Loucy (cell line): ENCODE measurements at regions not wholly inside any gene's neighbourhood (a gene's known extent, or its start where the extent isn't known, plus 50 kb on each side); places are given as distances from the start of the nearest gene placed in this dataset.

Experiments used
- H2AFZ ChIP-seq: fragments of 200-600 bp; sonication (generic); 2 replicates; pipeline ENCODE4 v1.6.0; 2016; ENCODE audit warnings: antibody characterized with exemption, mild to moderate bottlenecking, low read length, moderate library complexity
- H3F3A ChIP-seq: fragments of 200-600 bp; 2 replicates; pipeline ENCODE4 v1.6.0; 2016; ENCODE audit warnings: antibody characterized with exemption, low read depth, mild to moderate bottlenecking
- H3K27me3 ChIP-seq: fragments of 200-600 bp; sonication (generic); 2 replicates; pipeline ENCODE4 v1.6.1; 2014; ENCODE audit warnings: low read length, mild to moderate bottlenecking; ENCODE audit not compliant: insufficient read depth, poor library complexity, severe bottlenecking
- H3K36me3 ChIP-seq: fragments of 200-600 bp; sonication (generic); 2 replicates; pipeline ENCODE4 v1.6.1; 2016; ENCODE audit warnings: low read length; ENCODE audit not compliant: insufficient read depth
- H3K4me1 ChIP-seq: fragments of 200-600 bp; sonication (generic); 2 replicates; pipeline ENCODE4 v1.5.1; 2014; ENCODE audit warnings: low read length, mild to moderate bottlenecking; ENCODE audit not compliant: insufficient read depth, poor library complexity, severe bottlenecking
- H3K4me2 ChIP-seq: fragments of 200-600 bp; sonication (generic); 2 replicates; pipeline ENCODE4 v1.6.0; 2014; ENCODE audit warnings: antibody characterized with exemption, low read length, low read depth, mild to moderate bottlenecking; ENCODE audit not compliant: poor library complexity, severe bottlenecking
- H3K4me3 ChIP-seq: fragments of 200-600 bp; sonication (generic); 2 replicates; pipeline ENCODE4 v1.5.1; 2014; ENCODE audit warnings: low read length, mild to moderate bottlenecking, mixed read lengths; ENCODE audit not compliant: poor library complexity, severe bottlenecking
- H3K79me2 ChIP-seq: fragments of 200-600 bp; sonication (generic); 2 replicates; pipeline ENCODE4 v1.6.1; 2014; ENCODE audit warnings: low read length; ENCODE audit not compliant: insufficient read depth
- H3K9ac ChIP-seq: fragments of 200-600 bp; sonication (generic); 2 replicates; pipeline ENCODE4 v1.6.0; 2014; ENCODE audit warnings: mild to moderate bottlenecking, low read depth, low read length, moderate library complexity; ENCODE audit not compliant: poor library complexity, severe bottlenecking
- H3K9me2 ChIP-seq: fragments of 200-600 bp; sonication (generic); replicated peaks from 2 replicates; pipeline ENCODE4 v1.6.1; 2016; ENCODE audit warnings: low read depth, low read length, mixed read lengths
- H3K9me3 ChIP-seq: fragments of 200-600 bp; sonication (generic); 2 replicates; pipeline ENCODE4 v1.6.1; 2014; ENCODE audit warnings: mild to moderate bottlenecking, antibody characterized with exemption, low read length, low read depth; ENCODE audit not compliant: insufficient read depth
- H4K20me1 ChIP-seq: fragments of 200-600 bp; sonication (generic); 2 replicates; pipeline ENCODE4 v1.6.0; 2014; ENCODE audit warnings: antibody characterized with exemption, low read length, mild to moderate bottlenecking; ENCODE audit not compliant: insufficient read depth, poor library complexity, severe bottlenecking
- CTCF ChIP-seq: fragments of 200-600 bp; sonication (generic); conservative IDR thresholded peaks from 2 replicates; pipeline ENCODE4 v1.5.1; 2014; ENCODE audit warnings: mild to moderate bottlenecking, antibody characterized with exemption, low read length
- EZH2phosphoT487 ChIP-seq: fragments of 200-600 bp; IDR thresholded peaks from 2 replicates; pipeline ENCODE4 v1.6.1; 2018; ENCODE audit warnings: antibody characterized with exemption, mild to moderate bottlenecking, moderate library complexity, borderline replicate concordance

- no peaks in the 10 kb centered on the region for H3K79me2 ChIP-seq
- no peaks in the 10 kb centered on the region for H3K9me3 ChIP-seq
- no peaks in the 10 kb centered on the region for H3K36me3 ChIP-seq
- no peaks in the 10 kb centered on the region for H4K20me1 ChIP-seq
- no peak overlapping the region for H2AFZ ChIP-seq
- TF ChIP-seq EZH2phosphoT487 (no peak), CTCF (no peak)
- no peak overlapping the region for H3K9ac ChIP-seq
- no peak overlapping the region for H3K4me2 ChIP-seq
- H3K27me3 ChIP-seq, result no peaks in the 10 kb centered on the region
- H3K9me2 ChIP-seq, result no peaks in the 10 kb centered on the region
- no peaks in the 10 kb centered on the region for H3K4me1 ChIP-seq
- H3K4me3 ChIP-seq, result no peak overlapping the region
- H3F3A ChIP-seq, result no peaks in the 10 kb centered on the region
These were observed 70.9 kb upstream of the SLC38A4 start for GRCh38 chr12:46896680-46897079.

DNA sequence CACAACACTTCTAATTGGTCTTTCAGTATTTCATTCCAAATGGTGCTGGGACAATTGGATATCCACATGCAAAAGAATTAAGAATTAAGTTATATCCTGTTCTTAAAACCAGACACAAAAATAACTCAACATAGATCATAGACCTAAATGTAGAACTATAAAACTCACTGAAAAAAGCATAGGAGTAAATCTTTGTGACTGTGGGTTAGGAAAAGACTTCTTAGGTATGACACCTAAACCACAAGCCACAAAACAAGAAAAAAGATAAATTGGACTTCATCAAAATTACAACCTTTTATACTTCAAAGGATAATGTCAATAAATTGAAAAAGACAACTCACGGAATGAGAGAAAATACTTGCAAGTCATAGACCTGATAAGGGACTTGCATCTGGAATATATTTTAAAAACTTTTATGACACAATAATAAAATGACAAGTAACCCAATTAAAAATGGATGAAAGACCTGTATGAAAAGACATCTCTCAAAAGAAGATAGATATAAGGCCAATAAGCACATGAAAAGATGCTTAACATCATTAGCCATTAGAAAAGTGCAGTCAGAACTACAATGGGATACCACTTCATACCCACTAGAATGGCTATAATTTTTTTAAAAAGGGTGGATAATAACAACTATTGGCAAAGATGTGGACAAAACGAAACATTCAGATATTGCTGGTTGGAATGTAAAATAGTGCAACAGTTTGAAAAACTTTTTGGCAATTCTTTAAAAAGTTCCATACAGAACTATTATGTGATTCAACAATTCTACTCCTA, 72.5 kb upstream of the SLC38A4 start:
- Histone ChIP-seq H3K9me2 (no peaks in the 10 kb centered on the region), H3K4me1 (no peaks in the 10 kb centered on the region), H3K27me3 (no peaks in the 10 kb centered on the region), H2AFZ (no peak overlapping the region), H3K36me3 (no peaks in the 10 kb centered on the region), H3K9me3 (no peaks in the 10 kb centered on the region), H3F3A (no peaks in the 10 kb centered on the region), H3K4me2 (no peak overlapping the region), H4K20me1 (no peaks in the 10 kb centered on the region), H3K9ac (no peak overlapping the region), H3K79me2 (no peaks in the 10 kb centered on the region), H3K4me3 (no peak overlapping the region)
- TF ChIP-seq EZH2phosphoT487 (no peak), CTCF (no peak)

GRCh38 chr12:46898989-46899388, 73.2 kb upstream of the SLC38A4 start:
- Histone ChIP-seq H3K4me2 (no peak overlapping the region), H3K4me1 (no peaks in the 10 kb centered on the region), H4K20me1 (no peaks in the 10 kb centered on the region), H3K9ac (no peak overlapping the region), H3K4me3 (no peak overlapping the region), H3F3A (no peaks in the 10 kb centered on the region), H3K9me3 (no peaks in the 10 kb centered on the region), H3K79me2 (no peaks in the 10 kb centered on the region), H2AFZ (no peak overlapping the region), H3K36me3 (no peaks in the 10 kb centered on the region), H3K27me3 (no peaks in the 10 kb centered on the region), H3K9me2 (no peaks in the 10 kb centered on the region)
- TF ChIP-seq CTCF (no peak), EZH2phosphoT487 (no peak)
